NCI-H526 (cell line): ENCODE measurements at regions not wholly inside any gene's neighbourhood (a gene's known extent, or its start where the extent isn't known, plus 50 kb on each side); places are given as distances from the start of the nearest gene placed in this dataset.
A peak's percentile ranks its signal among the peaks of the same experiment; 100 is the strongest.
"Not testable (repeated sequence)": the region's sequence is repeated elsewhere in the genome, so short reads cannot be mapped to it uniquely, and the experiment has no call there.

Experiments used
- DNase-seq, 2 experiments: peaks; one replicate each; lab custom pipeline; 2025; lab: John Stamatoyannopoulos, UW

DNA sequence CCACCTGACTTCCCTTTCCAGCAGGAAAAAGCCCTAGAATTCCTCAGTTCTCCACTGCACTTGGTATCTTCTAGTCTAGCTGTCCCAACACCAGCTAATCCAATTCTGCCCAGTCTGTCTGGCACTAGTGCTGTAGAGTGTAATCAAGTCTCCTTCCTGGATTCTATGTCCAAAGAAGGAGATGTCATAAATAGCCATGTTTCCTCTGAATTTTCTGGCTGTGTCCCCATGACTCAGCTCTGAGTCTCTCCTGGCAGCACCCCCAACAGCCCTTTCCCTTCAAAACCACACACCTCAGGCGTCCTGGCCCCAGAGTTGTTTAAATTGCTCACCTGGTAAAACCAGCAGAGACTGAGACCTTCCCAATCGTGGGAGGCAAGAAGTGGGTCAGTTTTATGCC is 197.2 kb downstream of the GRXCR1 start:
- no peak for DNase-seq

DNA sequence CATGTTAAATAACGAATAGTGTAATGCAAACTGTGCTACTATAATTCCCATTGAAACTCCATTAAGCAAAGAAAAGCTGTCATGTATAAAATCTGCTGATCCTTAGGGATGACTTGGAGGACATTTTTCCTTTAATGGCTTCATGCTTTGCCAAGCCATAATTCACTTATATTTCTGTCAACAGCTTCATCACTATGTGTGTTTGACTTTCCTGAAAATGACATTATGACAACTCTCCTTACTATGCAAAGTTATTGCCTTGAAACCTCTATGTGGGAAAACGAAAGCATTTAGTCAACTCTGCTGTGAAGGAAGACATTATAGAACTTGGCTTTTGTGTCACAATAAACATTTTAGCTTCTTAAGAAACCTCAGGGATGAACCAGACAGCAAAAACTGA is 210.5 kb downstream of the GRXCR1 start:
- DNase-seq, result no peak

DNA sequence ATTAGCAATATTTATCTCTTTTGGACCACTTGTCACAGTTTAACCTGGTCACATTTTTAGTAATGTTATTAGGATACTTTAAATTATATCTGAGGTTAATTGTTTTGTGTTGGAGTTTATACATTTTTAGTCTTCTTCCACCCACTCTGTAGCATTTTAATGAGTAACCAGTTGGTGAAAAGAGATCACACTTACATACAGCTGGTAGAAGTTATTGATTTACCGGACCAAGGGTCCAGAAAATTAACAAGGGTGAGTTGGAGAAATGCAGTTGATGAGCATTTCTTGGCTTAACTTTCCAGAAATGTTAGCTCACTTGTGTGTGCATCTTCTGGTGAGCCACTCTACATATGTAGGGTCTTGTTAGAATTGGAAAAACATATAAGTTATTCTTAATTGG is 219.6 kb downstream of the GRXCR1 start:
- DNase-seq, result no peak

DNA sequence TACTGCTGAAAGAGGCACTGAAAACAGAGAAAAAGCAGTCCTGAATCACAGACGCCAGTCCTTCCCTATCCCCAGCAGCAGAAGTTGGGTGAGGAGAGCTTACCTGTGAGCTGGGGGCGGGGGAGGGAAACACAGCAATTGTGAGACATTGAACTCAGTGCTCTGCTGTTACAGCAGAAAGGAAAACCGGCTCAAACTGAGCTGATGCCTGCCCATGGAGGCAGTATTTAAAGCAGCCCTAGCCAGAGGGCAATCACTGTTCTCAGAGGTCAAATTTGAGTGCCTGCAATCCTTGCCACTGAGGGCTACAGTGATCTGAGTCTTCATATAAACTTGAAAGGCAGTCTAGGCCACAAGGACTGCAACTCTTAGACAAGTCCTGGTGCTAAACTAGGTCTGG is 220.7 kb downstream of the GRXCR1 start:
- no peak for DNase-seq

DNA sequence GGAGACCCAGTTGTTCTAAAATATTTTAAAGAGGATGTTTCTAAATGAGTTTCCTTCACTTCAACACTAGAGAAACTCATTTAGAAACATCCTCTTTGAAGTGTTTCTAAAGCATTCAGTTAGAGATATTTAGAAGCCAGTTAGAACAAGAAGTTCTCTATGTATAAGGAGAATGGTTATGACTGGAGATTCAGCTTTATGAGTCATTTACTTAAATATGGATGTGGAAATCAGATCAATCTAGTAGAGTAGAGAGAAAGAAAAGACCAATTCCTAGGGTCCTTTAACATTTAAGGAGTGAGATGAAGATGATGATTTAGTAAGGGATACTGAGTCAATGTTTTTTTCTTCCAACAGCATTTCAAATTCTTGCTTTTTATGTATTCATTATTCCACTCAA is 234.1 kb downstream of the GRXCR1 start:
- no peak for DNase-seq

DNA sequence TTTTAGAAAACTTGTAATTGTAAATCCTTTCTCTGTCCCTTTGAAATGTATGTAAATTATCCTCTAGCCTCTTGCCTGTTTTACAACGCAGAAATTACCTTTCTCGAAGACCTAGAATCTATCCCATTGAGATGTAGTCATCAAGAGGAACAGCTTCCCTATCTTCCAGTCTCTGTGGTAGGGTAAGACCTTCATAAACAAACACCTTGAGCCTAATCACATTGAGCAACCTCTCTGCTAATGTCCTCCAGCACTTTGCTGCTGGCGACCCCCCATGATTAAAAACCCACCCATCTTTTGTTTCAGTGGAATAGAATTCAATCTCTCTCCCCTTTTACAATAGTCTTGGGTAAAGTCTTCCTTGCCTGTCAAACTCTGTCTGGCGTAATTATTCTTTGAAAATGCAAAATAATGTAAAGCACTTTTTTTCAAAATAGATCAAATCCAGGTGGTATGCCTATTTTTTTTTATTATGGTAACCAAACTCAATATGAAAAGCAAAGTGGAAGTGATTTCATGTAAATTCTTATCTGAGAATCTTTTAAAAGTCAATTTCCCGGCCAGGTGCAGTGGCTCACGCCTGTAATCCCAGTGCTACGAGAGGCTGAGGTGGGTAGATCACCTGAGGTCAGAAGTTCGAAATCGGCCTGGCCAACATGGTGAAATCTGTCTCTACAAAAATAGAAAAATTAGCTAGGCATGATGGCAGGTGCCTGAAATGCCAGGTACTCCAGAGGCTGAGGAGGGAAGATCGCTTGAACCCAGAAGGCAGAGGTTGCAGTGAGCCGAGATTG is 237.9 kb downstream of the GRXCR1 start:
- DNase-seq, result no peak

DNA sequence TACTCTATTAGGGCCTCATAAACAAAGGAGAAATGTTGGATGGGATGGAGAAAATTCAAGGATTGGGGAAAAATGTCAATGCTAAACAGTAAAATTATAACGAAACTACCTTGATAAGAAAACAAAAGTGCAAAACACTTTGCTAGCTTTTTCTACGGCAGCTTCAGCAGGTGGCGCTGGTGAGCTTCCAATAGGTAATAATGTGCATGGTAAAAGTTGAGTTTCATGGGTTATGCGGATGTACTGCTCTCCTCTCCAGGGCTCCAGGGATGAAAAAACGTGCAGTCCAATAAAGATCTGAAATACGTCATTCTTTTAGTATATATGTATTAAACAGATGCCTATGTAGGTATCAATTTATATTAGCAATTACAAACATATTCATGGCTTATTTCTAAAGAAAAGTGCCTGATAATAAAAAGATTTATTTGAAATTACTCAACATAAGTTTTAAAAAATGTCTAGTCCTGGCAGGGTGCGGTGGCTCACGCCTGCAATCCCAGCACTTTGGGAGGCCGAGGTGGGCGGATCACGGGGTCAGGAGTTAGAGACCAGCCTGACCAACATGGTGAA is 239.6 kb downstream of the GRXCR1 start:
- DNase-seq, result peak; percentile 18 to 70

DNA sequence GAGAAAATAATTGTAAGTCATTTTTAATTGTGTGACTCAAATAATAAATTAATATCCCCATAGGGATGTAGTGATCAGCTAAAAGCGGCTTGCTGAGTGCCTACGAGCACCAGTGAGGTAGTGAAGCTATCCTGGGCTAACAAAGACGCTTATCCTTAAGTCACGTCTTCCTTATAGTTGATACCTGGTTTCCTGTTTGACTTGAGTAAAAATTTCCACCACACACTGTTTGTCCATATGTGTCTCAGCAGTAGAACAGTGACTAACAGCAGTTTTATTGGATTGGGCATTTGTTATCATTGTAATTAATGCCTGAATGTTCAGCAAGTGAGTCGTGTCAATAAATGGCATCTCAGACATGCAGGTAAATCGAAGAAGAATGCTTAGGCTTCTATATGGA is 241.1 kb downstream of the GRXCR1 start:
- no peak for DNase-seq

DNA sequence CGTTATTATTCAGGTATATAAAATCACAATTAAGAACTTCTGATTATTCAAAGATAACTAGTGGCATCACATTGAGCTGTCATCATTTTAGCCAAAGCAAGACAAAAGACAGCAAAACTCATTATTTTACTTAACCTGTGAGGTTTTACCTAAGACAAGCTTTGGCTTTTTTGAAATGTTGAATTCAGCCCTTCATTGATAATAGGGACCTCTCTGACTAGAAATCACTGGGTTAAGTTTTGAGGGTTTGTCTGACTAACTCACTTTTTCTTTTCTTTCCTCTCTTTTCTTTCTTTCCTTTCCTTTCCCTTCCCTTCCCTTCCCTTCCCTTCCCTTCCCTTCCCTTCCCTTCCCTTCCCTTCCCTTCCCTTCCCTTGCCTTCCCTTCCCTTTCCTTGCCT is 244.2 kb downstream of the GRXCR1 start:
- no peak for DNase-seq

DNA sequence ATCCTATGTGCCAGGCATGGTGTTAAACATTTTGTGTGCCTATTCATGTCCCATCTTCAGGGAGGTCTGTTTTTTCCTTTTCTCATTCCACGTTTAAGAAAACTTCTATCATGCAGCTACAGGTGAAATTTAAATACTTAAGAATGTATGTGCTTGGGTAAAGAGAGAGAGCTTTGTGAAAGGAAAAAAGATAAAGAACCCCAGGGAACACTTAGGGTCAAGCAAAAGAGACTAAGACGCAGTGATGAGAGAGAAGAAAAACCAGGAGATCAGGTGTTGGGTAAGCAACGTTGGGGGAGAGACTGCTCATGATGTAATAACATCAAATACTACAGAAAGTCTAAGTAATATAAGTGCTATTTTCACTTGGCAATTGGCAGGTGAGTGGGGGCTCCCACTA is 253.7 kb downstream of the GRXCR1 start:
- DNase-seq, result no peak

DNA sequence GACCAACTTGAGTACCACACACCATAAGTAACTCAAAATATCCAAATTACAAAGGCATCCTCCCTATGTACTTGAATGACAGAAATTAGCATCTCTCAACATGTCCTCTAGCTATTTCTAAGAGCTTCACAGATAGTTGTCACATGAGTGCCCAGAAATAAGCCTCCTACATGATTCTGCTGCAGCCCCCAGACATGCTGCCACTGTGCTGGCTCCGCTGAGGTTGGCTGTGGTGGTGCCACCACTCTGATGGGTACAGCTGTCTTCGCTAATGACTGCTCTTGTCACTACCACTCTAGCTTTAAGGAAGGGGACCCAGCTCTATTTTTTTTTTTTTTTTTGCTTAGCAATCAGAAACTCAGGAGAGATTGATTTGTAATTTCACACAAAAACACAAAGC is 256.0 kb downstream of the GRXCR1 start:
- DNase-seq, result no peak

DNA sequence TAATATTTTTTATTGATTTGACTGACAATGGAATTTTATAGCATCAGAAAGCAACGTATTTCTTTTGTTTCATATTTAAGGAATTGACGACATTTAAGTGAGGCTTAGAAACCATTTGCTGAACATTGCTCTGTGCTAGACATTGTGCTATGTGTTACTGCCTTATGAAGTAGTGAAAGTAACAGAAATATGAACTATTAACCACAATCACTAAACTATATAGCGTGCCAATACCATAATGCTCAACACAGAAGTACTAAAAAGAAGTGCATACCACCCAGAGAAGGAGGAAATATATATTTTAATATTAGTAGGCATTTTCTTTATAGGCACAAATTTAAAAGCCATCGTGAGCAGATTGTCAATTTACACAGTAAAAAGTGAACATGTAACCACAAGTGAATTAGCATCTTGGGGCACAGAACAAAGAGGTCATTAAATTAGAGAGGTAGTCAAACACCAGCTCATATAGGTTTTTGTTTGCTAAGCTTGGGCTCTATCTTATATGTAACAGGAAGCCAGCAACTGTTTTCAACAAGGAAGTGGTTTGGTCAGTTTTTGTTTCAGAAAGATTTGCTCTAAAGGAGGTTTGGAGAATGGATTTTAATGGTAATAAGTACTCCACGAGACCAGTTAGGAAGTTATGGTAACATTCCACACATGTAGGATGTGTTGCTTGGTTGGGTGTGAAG is 270.7 kb downstream of the GRXCR1 start:
- DNase-seq, result no peak

DNA sequence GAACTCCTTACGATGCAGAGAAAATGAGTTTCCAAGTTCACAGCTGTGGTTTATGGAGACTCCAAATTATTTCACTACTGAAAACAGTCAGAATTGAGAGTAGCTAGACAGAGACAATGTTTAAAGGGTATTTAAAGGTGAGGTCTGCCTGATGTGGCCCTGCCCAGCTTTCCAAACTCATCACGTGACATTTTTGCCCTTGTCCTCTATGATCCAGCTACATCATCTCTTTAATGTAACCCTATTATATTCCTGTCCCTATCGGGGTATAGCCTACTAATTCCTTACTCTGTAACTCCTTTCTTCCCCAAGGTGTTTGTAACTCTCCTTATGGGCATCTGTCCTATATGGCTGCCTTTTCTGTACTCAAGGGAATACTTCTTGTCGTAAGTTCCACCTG is 297.2 kb downstream of the GRXCR1 start:
- DNase-seq, result no peak

DNA sequence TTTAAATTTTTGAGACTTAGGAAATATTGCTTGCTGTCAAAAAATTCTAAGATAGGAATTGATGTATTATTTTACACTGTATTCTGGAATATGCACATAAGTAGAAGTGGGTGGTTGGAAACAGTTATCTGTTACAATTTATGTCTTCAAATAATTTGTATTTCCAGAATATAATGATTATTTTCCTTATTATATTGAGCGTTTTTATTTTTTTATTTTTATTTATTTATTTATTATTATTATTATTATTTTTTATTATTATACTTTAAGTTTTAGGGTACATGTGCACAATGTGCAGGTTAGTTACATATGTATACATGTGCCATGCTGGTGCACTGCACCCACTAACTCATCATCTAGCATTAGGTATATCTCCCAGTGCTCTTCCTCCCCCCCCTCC is 320.1 kb downstream of the GRXCR1 start:
- not testable (repeated sequence) for DNase-seq

DNA sequence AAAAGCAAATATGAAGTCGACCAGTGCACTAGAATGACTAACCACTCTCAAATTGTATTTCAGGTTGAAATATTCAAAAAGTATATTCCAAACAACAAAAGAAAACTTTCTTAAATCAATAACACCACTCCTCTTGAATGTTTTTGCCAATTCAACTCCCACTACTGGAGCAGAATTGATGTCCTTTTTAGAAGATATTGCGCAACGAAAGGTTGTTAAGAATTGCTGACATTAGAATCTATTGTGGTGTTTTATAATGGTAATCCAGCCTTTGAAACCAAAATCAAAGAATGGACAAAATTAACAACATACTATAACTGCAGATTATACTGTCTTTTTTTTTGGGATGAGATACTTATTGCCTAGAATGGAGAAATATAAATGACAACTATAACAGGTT is 331.3 kb downstream of the GRXCR1 start:
- no peak for DNase-seq

DNA sequence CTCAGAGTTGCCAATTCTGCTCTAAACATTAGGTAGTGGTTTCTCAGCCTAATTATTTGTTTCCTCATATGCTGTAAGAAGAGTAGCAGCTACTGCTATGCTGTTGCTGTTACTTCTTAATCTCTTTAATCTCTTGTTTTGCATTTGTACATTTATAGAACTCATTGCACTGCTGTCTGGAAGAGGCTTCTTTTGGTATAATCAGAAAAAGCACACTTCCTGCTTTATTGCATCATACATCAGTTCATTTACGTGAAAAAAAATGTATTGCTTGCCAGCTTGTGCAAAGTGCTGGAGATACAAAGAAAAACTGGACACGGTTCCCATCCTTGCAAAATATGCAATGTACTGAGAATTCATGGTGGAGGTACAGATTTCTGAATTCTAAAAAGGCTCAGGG is 332.0 kb downstream of the GRXCR1 start:
- DNase-seq, result no peak

DNA sequence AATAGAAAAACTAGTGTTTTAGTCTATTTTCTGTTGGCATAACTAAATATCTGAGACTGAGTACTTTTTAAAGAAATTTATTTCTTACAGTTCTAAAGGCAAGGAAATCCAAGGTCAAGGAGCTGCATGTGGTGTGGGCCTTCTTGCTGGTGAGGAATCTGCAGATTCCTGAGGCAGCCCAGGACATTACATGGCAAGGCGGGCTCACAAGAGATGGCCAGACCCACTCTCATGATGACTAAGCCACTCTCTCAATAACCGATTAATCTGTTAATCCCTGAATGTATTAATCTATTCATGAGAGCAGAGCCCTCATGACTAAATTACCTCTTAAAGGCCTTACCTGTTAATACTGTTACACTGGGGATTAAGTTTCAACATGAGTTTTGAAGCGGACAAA is 340.8 kb downstream of the GRXCR1 start:
- no peak for DNase-seq

DNA sequence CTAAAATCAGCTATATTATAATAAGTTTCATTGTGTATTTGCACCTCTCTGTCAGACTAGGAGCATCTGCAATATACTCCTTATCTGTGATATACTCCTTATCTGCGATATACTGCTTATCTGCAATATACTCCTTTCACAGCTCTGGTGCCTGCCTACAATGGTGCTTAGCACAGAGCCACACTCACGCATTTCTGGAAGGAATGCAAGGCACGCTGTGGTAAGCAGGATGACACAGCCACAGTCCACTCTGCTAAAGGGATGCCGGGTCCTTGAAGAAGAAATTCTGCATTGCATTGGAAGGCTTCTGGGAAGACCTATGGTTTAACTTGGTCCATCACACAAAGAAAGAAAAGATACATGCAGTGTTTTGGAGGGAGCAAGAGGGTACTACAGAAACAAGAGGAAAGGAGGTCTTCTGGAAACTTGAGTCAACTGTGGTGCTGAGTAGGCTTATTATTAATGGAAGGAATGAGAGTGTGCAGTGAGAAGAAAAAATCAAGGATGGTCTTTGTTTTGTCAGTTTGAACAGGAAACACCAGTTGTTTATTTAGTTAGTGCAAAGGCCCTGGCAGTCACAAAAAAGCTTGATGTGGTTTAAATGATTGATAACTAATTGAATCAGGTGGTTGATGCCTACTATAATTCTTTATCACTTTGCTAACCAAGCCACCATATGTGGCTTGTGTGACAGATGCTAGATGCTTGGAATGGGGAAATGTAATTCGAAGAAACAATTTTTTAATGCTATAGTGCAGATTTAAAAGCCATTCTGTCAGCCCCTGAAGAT is 342.3 kb downstream of the GRXCR1 start:
- DNase-seq, result no peak

DNA sequence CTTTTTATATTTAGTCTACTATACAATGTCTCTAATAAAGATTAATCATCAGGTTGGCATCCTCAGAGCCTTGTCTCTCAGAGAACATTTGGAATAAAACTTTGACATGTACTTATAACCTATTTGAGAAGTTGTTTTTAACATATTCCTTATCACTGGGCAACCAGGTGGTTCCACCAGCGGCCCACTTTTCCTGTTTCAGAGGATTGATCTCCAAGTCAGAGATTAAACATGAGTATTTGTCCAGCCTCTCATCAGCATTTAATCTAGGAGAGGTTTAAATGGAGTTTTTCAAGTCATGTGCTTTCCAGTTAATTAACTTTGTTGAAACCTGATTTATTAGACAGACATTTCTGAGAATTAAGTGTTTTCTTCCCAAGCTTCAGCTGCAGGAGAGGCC is 345.5 kb downstream of the GRXCR1 start:
- DNase-seq, result no peak

DNA sequence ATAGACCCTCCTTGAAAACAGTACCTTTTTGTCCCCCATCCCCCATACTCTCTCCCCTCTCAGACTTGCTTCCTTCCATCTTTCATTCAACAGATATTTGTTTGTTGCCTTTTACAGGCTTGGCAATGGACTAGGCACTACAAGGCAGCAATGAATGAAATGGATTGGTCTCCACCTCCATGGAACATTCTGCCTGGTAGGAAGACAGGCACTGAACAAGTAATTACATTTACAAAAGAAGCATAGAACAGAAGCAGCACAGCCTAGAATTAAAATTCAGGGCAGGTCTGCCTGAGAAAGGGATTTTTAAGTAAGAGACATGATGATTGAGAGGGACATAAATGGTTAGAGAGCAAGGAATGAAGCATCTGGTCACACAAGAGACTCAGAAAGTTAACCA is 346.1 kb downstream of the GRXCR1 start:
- no peak for DNase-seq

DNA sequence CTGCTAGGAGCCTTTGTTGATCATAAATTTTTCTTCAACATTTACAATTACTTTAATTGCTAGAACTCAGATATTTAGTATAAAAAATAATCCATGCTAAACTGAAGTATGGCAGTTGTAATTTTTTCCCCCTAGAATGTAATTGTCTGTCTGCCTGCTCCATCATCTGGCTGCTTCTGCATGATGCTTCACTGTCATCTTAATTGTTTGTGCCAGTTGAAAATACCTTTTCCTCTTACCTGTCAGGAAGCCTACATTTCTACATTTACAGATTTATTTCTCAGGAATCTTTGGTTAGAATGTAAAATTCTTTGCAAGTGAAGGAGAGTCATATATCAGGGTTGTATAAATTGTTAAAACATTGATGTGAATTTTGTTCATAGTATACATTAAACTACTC is 348.6 kb downstream of the GRXCR1 start:
- DNase-seq, result no peak

DNA sequence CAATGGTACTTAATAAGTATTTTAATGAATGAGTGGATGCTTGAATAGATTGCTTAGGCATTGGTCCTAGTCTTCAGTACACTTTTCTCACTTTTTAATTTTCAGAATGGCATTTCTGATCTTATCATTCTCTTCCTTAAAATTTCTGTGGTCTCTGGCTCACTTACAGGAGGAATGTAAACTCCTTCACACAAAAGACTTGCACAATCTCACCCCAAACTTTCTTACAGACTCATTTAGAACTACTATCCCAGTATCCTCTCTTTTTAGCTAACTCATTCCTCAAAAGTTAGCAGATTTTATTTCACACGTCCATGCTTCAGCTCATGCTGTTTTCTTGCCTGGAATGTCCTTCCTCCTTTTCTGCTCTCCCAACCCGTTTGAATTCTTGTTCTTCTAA is 350.1 kb downstream of the GRXCR1 start:
- no peak for DNase-seq
